Astrocyte of the cerebellum (primary cell): ENCODE measurements at regions not wholly inside any gene's neighbourhood (a gene's known extent, or its start where the extent isn't known, plus 50 kb on each side); places are given as distances from the start of the nearest gene placed in this dataset.
"Not testable (repeated sequence)": the region's sequence is repeated elsewhere in the genome, so short reads cannot be mapped to it uniquely, and the experiment has no call there.

ENCODE experiments used
- DNase-seq: peaks from one replicate; pipeline ENCODE4 v3.0.0-alpha.2; 2011; ENCODE audit warnings: low read depth
- H3K4me3 ChIP-seq: 2 replicates; pipeline ENCODE4 v1.5.1; 2011; ENCODE audit warnings: mild to moderate bottlenecking, low read depth, low read length, moderate library complexity
- in situ Hi-C: cut with HindIII; loops from 2 replicates; pipeline ENCODE4 v1.10.0; 2017; ENCODE audit warnings: low sequenced_read_pairs
- TF ChIP-seq, protein P1 (sequence below): IDR thresholded peaks from 2 replicates; pipeline ENCODE4 v1.5.1; 2012; ENCODE audit warnings: low read length, low read depth, moderate library complexity, mild to moderate bottlenecking; ENCODE audit errors: missing control alignments

DNA sequence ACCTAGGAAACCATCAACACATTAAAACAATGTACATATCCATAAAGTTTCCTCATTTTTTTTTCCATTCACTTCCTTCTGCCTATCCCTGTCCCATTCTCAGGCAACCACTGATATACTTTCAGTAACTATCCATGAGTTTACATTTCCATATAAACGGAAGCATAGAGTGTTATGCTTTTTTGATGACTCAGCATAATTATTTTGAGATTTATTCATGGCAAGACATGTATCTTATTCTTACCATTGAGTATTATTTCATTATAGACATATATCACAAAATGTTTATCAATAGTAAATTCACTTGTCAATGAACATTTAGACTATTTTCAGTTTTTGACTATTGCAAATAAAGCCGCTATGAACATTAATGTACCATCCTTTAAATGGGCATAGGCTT lies 1786.8 kb upstream of the ACO1 start:
- TF ChIP-seq, protein P1, sequence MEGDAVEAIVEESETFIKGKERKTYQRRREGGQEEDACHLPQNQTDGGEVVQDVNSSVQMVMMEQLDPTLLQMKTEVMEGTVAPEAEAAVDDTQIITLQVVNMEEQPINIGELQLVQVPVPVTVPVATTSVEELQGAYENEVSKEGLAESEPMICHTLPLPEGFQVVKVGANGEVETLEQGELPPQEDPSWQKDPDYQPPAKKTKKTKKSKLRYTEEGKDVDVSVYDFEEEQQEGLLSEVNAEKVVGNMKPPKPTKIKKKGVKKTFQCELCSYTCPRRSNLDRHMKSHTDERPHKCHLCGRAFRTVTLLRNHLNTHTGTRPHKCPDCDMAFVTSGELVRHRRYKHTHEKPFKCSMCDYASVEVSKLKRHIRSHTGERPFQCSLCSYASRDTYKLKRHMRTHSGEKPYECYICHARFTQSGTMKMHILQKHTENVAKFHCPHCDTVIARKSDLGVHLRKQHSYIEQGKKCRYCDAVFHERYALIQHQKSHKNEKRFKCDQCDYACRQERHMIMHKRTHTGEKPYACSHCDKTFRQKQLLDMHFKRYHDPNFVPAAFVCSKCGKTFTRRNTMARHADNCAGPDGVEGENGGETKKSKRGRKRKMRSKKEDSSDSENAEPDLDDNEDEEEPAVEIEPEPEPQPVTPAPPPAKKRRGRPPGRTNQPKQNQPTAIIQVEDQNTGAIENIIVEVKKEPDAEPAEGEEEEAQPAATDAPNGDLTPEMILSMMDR: no peak
- DNase-seq: no peak
- in situ Hi-C loops: no loop called here
- no peak overlapping the region for H3K4me3 ChIP-seq

DNA sequence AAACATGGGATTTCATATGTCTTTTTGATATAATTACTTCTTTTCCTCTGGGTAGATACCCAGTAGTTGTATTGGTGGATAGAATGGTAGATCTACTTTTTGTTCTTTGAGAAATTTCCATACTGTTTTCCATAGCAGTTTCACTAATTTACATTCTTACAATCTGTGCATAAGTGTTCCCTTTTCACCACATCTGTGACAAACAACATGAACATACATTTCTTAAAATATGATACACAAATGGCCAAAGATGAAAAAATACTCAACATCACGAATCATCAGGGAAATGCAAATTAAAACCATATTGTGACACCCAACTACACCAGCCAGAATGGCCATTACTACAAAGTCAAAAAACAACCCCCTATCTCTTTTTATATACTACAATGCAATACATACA lies 1778.5 kb upstream of the ACO1 start:
- in situ Hi-C loops: no loop called here
- H3K4me3 ChIP-seq: no peak overlapping the region
- TF ChIP-seq, protein P1: no peak

DNA sequence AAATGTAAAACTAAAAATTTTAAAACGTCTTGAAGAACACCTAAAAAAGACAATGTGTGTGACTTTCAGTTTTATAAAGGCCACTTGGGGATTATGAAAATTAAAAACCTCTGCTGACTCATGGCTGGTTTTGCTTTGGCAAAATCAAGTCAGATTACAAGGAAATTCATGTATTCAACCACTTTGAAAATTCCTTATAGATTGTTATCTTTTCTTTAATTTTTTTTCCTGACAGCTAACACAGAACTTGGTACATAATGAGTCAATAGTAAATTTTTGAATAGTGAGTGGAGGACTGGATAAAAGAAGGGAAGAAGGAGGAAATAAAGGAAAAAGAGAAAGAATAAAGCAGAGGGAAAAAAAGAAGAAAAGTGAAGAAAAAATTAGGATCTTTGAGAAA lies 1774.7 kb upstream of the ACO1 start:
- H3K4me3 ChIP-seq: no peak overlapping the region
- in situ Hi-C loops: no loop called here
- TF ChIP-seq, protein P1: no peak
- DNase-seq: no peak

More for the DNA sequence above, 1778.5 kb upstream of the ACO1 start:
- DNase-seq: no peak

DNA sequence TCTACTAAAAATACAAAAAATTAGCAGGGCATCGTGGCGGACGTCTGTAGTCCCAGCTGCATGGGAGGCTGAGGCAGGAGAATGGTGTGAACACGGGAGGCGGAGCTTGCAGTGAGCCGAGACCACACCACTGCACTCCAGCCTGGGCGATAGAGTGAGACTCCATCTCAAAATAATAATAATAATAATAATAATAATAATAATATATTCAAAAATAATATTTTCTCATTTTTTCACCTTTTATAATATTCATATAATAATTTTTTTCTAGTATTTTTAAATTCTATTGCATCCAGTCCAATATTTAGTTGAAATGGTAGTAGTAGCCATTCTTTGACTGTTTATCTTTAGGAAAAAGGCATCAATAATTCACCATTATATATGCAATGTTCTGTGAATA lies 1767.7 kb upstream of the ACO1 start:
- DNase-seq, in situ Hi-C loops, H3K4me3 ChIP-seq: not testable (repeated sequence)

DNA sequence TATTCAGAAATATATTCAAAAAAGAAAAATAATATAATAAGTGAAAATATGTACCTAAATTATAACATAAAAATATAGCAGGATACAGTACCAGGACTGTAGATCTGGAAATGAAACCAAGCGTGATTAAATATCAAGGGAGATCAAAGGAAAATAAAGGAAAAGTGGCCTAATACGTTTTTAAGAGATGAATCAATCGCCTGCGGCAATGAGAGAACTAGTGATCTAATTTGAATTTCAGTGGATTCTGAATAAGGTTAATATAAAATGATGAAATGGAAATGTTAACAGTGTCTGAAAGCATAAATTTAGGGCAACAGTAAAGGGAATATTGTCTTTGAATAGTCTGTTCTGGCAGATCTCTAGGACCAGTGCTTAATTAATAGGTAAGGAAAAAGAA lies 1761.9 kb upstream of the ACO1 start:
- H3K4me3 ChIP-seq: no peak overlapping the region
- no peak for DNase-seq
- in situ Hi-C loops: no loop called here
- TF ChIP-seq, protein P1: no peak

DNA sequence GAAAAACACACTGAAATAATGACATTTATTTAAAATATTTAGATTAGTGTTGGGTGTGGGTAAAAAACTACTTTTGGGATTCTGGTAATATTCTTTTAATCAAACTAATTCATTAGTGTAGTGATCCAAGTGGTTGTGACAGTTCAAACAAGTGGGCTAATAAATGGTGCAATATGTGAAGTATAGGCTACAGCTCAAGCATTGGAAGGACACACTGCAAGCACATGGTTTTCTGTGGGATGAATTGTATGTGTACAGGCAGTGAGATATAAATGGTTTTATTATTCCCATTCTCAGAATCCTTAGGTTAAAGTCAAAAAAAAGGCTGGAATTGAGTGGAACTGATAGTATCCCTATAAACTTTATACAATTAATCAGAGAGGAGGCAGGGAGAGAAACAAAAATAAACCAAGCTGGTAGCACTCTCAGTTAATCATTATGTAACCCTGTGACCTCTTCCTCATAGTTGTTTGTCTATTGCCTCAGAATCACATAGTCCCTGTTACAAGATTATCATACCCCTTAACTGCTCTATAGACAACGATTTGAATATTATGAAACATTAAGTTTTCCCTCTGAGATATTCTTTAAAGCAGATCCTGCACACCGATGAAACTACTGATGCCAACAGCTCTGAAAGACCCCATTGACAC lies 1755.4 kb upstream of the ACO1 start:
- in situ Hi-C loops: no loop called here
- H3K4me3 ChIP-seq: no peak overlapping the region
- no peak for DNase-seq
- TF ChIP-seq, protein P1: no peak

DNA sequence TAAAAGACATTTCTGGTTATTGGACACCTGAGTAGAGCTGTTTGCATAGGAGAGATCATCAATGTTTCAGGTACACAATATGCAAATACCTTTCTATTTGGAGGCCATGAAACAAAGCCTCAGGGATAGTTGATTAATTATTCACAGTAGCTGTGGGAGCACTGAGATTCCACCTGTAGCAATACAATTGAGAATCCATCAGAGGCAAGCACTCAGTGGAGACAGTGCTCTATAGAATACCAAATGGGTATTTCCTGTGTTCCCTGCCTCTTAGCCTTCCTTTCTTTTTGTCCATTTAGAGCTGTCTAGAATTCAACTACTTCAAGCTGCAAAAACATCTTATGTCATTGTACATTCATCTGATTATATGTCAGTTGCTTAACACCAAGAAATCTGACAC lies 1754.0 kb upstream of the ACO1 start:
- no peak for DNase-seq
- TF ChIP-seq, protein P1: no peak
- no peak overlapping the region for H3K4me3 ChIP-seq
- in situ Hi-C loops: no loop called here

DNA sequence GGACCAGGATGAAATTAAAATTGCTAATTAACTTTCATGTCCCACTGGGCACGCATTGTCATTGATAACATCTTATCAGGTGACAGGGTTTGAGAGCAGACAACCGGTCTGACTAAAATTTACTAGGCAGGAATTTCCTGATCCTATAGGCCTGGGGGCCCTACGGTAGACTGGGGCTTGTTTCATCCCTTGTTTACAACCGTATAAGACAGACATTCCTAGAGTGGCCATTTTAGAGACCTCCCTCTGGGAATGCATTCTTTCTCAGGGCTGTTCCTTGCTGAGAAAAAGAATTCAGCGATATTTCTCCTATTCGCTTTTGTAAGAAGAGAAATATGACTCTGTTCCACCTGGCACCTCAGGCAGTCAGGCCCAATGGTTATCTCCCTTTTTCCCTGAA lies 1737.8 kb upstream of the ACO1 start:
- DNase-seq, H3K4me3 ChIP-seq, in situ Hi-C loops: not testable (repeated sequence)
